AG04449 (cell line): ENCODE measurements at regions not wholly inside any gene's neighbourhood (a gene's known extent, or its start where the extent isn't known, plus 50 kb on each side); places are given as distances from the start of the nearest gene placed in this dataset.
"Not testable (repeated sequence)": the region's sequence is repeated elsewhere in the genome, so short reads cannot be mapped to it uniquely, and the experiment has no call there.

Source experiments
- CTCF ChIA-PET: fragments of 350-600 bp; formaldehyde crosslinking; extraction: SDS; loops from one replicate; lab custom pipeline; 2021; ENCODE audit warnings: antibody characterized with exemption; lab: Yijun Ruan, JAX
- POLR2A ChIA-PET: fragments of 400-600, 350-600 bp; formaldehyde crosslinking; extraction: SDS; loops from one replicate; lab custom pipeline; 2020; ENCODE audit warnings: antibody characterized with exemption, inconsistent platforms; lab: Yijun Ruan, JAX
- DNase-seq: peaks from one replicate; pipeline ENCODE4 v3.0.0-alpha.2; 2010; ENCODE audit warnings: low read depth, low spot score
- H3K4me3 ChIP-seq: 2 replicates; pipeline ENCODE4 v1.5.1; 2011; ENCODE audit warnings: low read depth, mild to moderate bottlenecking, control low read depth, low read length
- TF ChIP-seq, protein P1 (sequence below): IDR thresholded peaks from one replicate; pipeline ENCODE4 v1.5.1; 2011; ENCODE audit warnings: mild to moderate bottlenecking, moderate library complexity, low read length, control low read depth, inconsistent platforms; ENCODE audit not compliant: insufficient read depth; ENCODE audit errors: missing control alignments

DNA sequence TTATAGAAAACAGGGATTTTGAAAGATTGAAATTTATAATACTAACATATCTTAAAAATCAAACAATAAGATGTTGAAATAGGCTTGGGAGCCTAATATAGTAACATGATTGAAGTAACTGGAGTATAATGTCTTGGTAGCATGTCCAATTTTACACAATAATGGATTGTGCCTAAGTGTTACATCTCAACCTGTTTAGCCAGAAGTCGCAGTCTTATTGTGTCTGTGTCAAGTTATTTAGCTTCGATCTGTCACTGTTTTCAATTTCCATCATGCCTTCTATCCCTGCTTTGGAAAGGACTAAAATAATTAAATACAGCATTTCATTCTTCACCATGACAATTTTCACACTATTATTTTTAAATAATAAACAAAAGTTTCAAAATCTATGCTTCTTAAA lies 1352.2 kb downstream of the SI start:
- POLR2A ChIA-PET: no interaction called here

DNA sequence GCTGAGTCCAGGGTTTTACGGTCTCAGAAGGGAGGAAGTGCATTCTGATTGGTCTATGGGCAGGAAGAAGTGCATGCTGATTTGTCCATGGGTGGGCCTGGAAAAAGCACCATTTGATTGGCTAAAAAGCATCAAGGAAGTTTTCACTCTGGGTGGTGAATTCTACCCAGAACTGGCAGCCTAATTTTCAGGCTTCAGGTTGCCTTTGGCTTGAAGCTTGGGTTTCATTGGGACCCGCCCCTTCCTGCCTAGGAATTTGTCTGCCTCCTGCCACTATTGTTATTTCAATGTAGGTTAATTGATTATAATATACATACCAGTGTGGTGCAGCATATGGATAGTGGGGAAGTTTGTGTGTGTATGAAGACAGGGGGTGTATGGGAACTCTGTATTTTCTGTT lies 1355.9 kb downstream of the SI start:
- TF ChIP-seq, protein P1, sequence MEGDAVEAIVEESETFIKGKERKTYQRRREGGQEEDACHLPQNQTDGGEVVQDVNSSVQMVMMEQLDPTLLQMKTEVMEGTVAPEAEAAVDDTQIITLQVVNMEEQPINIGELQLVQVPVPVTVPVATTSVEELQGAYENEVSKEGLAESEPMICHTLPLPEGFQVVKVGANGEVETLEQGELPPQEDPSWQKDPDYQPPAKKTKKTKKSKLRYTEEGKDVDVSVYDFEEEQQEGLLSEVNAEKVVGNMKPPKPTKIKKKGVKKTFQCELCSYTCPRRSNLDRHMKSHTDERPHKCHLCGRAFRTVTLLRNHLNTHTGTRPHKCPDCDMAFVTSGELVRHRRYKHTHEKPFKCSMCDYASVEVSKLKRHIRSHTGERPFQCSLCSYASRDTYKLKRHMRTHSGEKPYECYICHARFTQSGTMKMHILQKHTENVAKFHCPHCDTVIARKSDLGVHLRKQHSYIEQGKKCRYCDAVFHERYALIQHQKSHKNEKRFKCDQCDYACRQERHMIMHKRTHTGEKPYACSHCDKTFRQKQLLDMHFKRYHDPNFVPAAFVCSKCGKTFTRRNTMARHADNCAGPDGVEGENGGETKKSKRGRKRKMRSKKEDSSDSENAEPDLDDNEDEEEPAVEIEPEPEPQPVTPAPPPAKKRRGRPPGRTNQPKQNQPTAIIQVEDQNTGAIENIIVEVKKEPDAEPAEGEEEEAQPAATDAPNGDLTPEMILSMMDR: no peak
- H3K4me3 ChIP-seq: no peak overlapping the region
- ChIA-PET CTCF (no interaction called here), POLR2A (no interaction called here)
- DNase-seq: no peak

More for the DNA sequence above, 1352.2 kb downstream of the SI start:
- H3K4me3 ChIP-seq: no peak overlapping the region
- TF ChIP-seq, protein P1: no peak
- CTCF ChIA-PET: no interaction called here
- no peak for DNase-seq

DNA sequence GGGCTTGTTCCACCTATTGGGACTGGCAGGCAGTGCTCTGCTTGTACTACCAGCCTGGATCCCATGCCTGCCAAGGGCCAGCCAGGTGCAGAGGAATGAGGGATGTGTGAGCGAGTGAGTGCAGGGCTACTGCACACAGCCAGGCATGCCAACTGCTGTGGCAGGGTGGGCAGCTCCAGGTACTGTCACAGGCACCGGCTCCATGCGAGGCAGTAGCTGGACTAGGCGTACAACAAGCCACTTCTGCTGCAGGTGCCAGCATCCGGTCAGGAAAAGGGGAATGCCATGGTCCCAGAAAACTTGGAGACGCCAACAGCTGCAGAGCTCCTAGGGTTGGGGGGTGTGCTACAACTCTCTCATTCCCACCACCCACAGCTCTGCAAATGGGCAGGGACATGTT lies 1356.7 kb downstream of the SI start:
- DNase-seq: no peak
- TF ChIP-seq, protein P1: no peak
- no peak overlapping the region for H3K4me3 ChIP-seq
- CTCF ChIA-PET: no interaction called here
- POLR2A ChIA-PET: no interaction called here

DNA sequence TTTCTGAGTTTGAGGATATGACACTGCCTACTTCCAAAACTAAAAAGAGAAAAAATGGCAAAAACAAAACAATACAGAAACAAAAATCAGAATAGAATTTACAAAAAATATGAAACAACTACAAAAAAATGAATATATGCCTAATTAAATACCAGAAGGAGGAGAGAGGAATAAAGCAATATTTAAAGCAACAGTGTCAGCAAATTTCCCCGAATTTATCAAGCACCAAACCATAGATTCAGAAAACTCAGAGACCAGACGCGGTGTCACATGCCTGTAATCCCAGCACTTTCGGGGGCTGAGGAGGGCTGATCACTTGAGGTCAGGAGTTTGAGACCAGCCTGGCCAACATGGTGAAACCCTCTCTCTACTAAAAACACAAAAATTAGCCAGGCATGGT lies 1360.9 kb downstream of the SI start:
- TF ChIP-seq, protein P1: no peak
- POLR2A ChIA-PET: no interaction called here
- DNase-seq: no peak
- CTCF ChIA-PET: no interaction called here
- no peak overlapping the region for H3K4me3 ChIP-seq

DNA sequence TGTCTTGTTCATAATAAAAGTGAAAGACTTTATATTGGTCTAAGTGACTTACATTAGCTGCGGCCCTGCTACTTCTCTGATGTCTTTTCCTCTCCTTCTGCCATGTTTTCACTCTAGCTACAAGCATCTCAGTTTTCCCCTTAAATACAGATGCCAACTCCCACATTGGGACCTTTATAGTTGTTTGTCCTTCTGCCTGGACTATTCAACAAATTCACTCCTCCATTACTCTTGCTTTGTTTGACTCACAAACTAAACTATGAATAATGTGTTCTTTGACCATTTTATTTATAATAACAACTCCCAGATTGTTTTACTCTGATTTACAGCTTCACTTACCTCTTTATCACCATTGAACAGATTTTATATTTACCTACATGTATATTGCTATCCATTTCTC lies 1369.9 kb downstream of the SI start:
- DNase-seq: no peak
- ChIA-PET CTCF (no interaction called here), POLR2A (no interaction called here)
- TF ChIP-seq, protein P1: no peak
- H3K4me3 ChIP-seq: no peak overlapping the region

DNA sequence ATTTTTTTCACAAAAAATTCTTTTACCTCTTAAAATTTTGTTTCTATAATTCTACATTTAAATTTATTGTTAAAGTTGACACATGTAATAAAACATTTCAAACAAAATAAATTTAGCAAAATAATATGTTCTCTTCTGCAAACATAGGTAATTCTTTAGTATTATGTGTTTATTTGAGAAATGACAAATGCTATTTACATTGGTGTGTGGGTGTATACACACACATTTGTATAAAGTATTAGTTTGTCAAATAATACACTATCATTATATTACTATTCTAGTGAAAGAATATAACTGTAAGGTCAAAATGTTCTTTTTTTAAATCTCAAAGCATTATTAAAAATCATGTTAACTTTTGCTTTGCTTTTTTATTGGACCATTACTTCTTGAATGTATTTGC lies 1370.6 kb downstream of the SI start:
- ChIA-PET POLR2A (no interaction called here), CTCF (no interaction called here)
- DNase-seq: no peak
- no peak overlapping the region for H3K4me3 ChIP-seq
- TF ChIP-seq, protein P1: no peak

DNA sequence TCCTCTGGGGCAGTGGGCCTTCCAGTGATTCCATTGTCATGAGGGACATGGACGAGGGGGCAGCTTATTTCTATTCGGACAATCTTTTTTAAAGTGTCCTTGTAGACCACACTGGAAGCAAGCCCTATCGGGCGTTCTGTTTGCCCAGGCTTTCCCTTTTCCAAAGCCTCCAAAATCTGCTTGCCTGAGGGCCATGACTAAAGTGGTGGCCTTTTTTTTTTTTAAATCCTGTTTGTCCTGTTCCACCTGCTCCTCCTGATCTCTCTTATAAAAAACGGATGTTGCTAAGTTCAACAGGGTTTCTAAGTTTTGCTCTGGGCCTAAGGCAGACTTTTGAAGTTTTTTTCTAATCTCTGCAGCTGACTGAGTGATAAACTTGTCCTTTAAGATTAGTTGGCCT lies 1380.1 kb downstream of the SI start:
- POLR2A ChIA-PET, H3K4me3 ChIP-seq, CTCF ChIA-PET, DNase-seq: not testable (repeated sequence)
